Activated CD4-positive, alpha-beta T cell treated with anti-CD3 and anti-CD28 coated beads for 36 hours (primary cell): ENCODE measurements at regions not wholly inside any gene's neighbourhood (a gene's known extent, or its start where the extent isn't known, plus 50 kb on each side); places are given as distances from the start of the nearest gene placed in this dataset.

ENCODE experiments used
- ATAC-seq: fragments of 200-7000 bp; cut with Tn5 transposase; one replicate; pipeline ENCODE4 v1.10.0; 2021; ENCODE audit warnings: mild to moderate bottlenecking, moderate library complexity
- CTCF ChIA-PET: fragments of 350-600 bp; sonication (Branson Sonifier 250); formaldehyde crosslinking; loops from one replicate; lab custom pipeline; 2021; ENCODE audit warnings: antibody characterized with exemption; lab: Charles Lee
- POLR2A ChIA-PET: fragments of 350-600 bp; sonication (Branson Sonifier 250); formaldehyde crosslinking; loops from one replicate; lab custom pipeline; 2021; ENCODE audit warnings: antibody characterized with exemption, inconsistent platforms; lab: Charles Lee
- DNase-seq: peaks from one replicate; pipeline ENCODE4 v3.0.0-alpha.2; 2020
- H3K27ac Mint-ChIP-seq: one replicate; pipeline ENCODE4 v1.8.0; 2021; ENCODE audit warnings: mixed read lengths
- H3K27me3 Mint-ChIP-seq: one replicate; pipeline ENCODE4 v1.8.0; 2021; ENCODE audit warnings: mixed read lengths
- H3K36me3 Mint-ChIP-seq: one replicate; pipeline ENCODE4 v1.8.0; 2021; ENCODE audit warnings: low read depth, mixed read lengths
- H3K4me1 Mint-ChIP-seq: one replicate; pipeline ENCODE4 v1.8.0; 2021; ENCODE audit warnings: mixed read lengths
- H3K4me3 Mint-ChIP-seq: one replicate; pipeline ENCODE4 v1.8.0; 2021; ENCODE audit warnings: mild to moderate bottlenecking, moderate library complexity, mixed read lengths
- H3K9me3 Mint-ChIP-seq: one replicate; pipeline ENCODE4 v1.8.0; 2021; ENCODE audit warnings: low read depth, mixed read lengths
- intact Hi-C, 2 experiments: fragments of 100-400 bp; cut with DNase I in 1 of 2; cut with micrococcal nuclease in 1 of 2; formaldehyde crosslinking; loops; one replicate each; pipeline versions ENCODE4 v1.14.2 to v1.15.1; 2022 to 2024; cut with DNase I, micrococcal nuclease

GRCh38 chr15:96079882-96080281 is 250.6 kb upstream of the NR2F2 start:
- ATAC-seq (no peak), DNase-seq (no peak)
- ChIA-PET CTCF (no interaction called here), POLR2A (no interaction called here)
- intact Hi-C loops: no loop called here
- Mint-ChIP-seq H3K36me3 (no peaks in the 10 kb centered on the region), H3K27me3 (no peaks in the 10 kb centered on the region), H3K27ac (no peak overlapping the region), H3K9me3 (no peaks in the 10 kb centered on the region), H3K4me3 (no peak overlapping the region), H3K4me1 (no peaks in the 10 kb centered on the region)

- ATAC-seq: no peak
- Mint-ChIP-seq H3K27ac (no peak overlapping the region), H3K9me3 (peaks cover 2% of the 10 kb centered on the region), H3K4me1 (no peaks in the 10 kb centered on the region), H3K27me3 (peaks cover 6% of the 10 kb centered on the region), H3K4me3 (no peak overlapping the region), H3K36me3 (no peaks in the 10 kb centered on the region)
- intact Hi-C loops: no loop called here
- ChIA-PET POLR2A (no interaction called here), CTCF (no interaction called here)
- no peak for DNase-seq
Observed at GRCh38 chr15:96086164-96086563, 244.3 kb upstream of the NR2F2 start.

- no peak for ATAC-seq
- intact Hi-C loops: no loop called here
- H3K27me3 Mint-ChIP-seq: peaks cover 6% of the 10 kb centered on the region
Observed at GRCh38 chr15:96087180-96087884, 243.2 kb upstream of the NR2F2 start.

GRCh38 chr15:96088650-96089049 is 241.8 kb upstream of the NR2F2 start:
- no peak overlapping the region for H3K27ac Mint-ChIP-seq
- no peak overlapping the region for H3K4me3 Mint-ChIP-seq
- peaks cover 6% of the 10 kb centered on the region for H3K27me3 Mint-ChIP-seq
- ChIA-PET POLR2A (no interaction called here), CTCF (no interaction called here)
- no peaks in the 10 kb centered on the region for H3K4me1 Mint-ChIP-seq
- DNase-seq: no peak
- H3K9me3 Mint-ChIP-seq: peaks cover 2% of the 10 kb centered on the region
- no peaks in the 10 kb centered on the region for H3K36me3 Mint-ChIP-seq
- no peak for ATAC-seq
- intact Hi-C loops: no loop called here

More at GRCh38 chr15:96087180-96087884, 243.2 kb upstream of the NR2F2 start:
- ChIA-PET POLR2A (no interaction called here), CTCF (no interaction called here)
- Mint-ChIP-seq H3K27ac (no peak overlapping the region), H3K36me3 (no peaks in the 10 kb centered on the region), H3K4me1 (no peaks in the 10 kb centered on the region), H3K9me3 (peaks cover 2% of the 10 kb centered on the region), H3K4me3 (no peak overlapping the region)
- DNase-seq: no peak

- H3K27me3 Mint-ChIP-seq: peaks cover 6% of the 10 kb centered on the region
- intact Hi-C loops: no loop called here
- DNase-seq (no peak), ATAC-seq (no peak)
- peaks cover 2% of the 10 kb centered on the region for H3K9me3 Mint-ChIP-seq
- H3K4me3 Mint-ChIP-seq: no peak overlapping the region
- ChIA-PET CTCF (no interaction called here), POLR2A (interaction anchor here (0.6 kb wide), 1 partner anchor 22 kb away, joined by 3 read pairs; no protein-coding TSS in a partner anchor)
- no peaks in the 10 kb centered on the region for H3K36me3 Mint-ChIP-seq
- no peaks in the 10 kb centered on the region for H3K4me1 Mint-ChIP-seq
- no peak overlapping the region for H3K27ac Mint-ChIP-seq
Observed at GRCh38 chr15:96089405-96090058, 241.0 kb upstream of the NR2F2 start.

GRCh38 chr15:96092186-96092585 is 238.3 kb upstream of the NR2F2 start:
- H3K4me1 Mint-ChIP-seq: no peaks in the 10 kb centered on the region
- CTCF ChIA-PET: no interaction called here
- H3K27ac Mint-ChIP-seq: no peak overlapping the region
- POLR2A ChIA-PET: interaction anchor here (0.6 kb wide), 1 partner anchor 256 kb away, joined by 3 read pairs; no protein-coding TSS in a partner anchor
- no peak overlapping the region for H3K4me3 Mint-ChIP-seq
- no peak for ATAC-seq
- no peak for DNase-seq
- intact Hi-C loops: no loop called here
- H3K36me3 Mint-ChIP-seq: no peaks in the 10 kb centered on the region
- H3K9me3 Mint-ChIP-seq: peaks cover 2% of the 10 kb centered on the region
- H3K27me3 Mint-ChIP-seq: peaks cover 4% of the 10 kb centered on the region

- Mint-ChIP-seq H3K36me3 (no peaks in the 10 kb centered on the region), H3K4me3 (no peak overlapping the region), H3K27me3 (peaks cover 2% of the 10 kb centered on the region), H3K4me1 (no peaks in the 10 kb centered on the region), H3K27ac (no peak overlapping the region), H3K9me3 (peaks cover 2% of the 10 kb centered on the region)
- intact Hi-C loops: no loop called here
- ATAC-seq (no peak), DNase-seq (no peak)
- CTCF ChIA-PET: no interaction called here
- POLR2A ChIA-PET: no interaction called here
Observed at GRCh38 chr15:96093063-96093462, 237.4 kb upstream of the NR2F2 start.

GRCh38 chr15:96097661-96098060 is 232.8 kb upstream of the NR2F2 start:
- Mint-ChIP-seq H3K36me3 (no peaks in the 10 kb centered on the region), H3K4me3 (no peak overlapping the region), H3K27me3 (no peaks in the 10 kb centered on the region), H3K9me3 (peaks cover under 1% of the 10 kb centered on the region), H3K27ac (no peak overlapping the region), H3K4me1 (no peaks in the 10 kb centered on the region)
- intact Hi-C loops: no loop called here
- ATAC-seq: no peak
- POLR2A ChIA-PET: no interaction called here
- CTCF ChIA-PET: interaction anchor here (0.6 kb wide), 1 partner anchor 563 kb away, joined by 3 read pairs; no protein-coding TSS in a partner anchor
- no peak for DNase-seq

GRCh38 chr15:96102631-96103030 is 227.9 kb upstream of the NR2F2 start:
- peaks cover 2% of the 10 kb centered on the region for H3K27me3 Mint-ChIP-seq
- CTCF ChIA-PET: no interaction called here
- ATAC-seq (no peak), DNase-seq (no peak)
- POLR2A ChIA-PET: no interaction called here
- H3K36me3 Mint-ChIP-seq: no peaks in the 10 kb centered on the region
- H3K4me3 Mint-ChIP-seq: no peak overlapping the region
- no peak overlapping the region for H3K27ac Mint-ChIP-seq
- intact Hi-C loops: no loop called here
- peaks cover 5% of the 10 kb centered on the region for H3K9me3 Mint-ChIP-seq
- H3K4me1 Mint-ChIP-seq: no peaks in the 10 kb centered on the region

- ATAC-seq (no peak), DNase-seq (no peak)
- H3K36me3 Mint-ChIP-seq: no peaks in the 10 kb centered on the region
- peaks cover 5% of the 10 kb centered on the region for H3K9me3 Mint-ChIP-seq
- ChIA-PET CTCF (interaction anchor here (0.6 kb wide), 1 partner anchor 97 kb away, joined by 3 read pairs; no protein-coding TSS in a partner anchor), POLR2A (interaction anchor here (0.7 kb wide), 1 partner anchor 109 kb away, joined by 3 read pairs; no protein-coding TSS in a partner anchor)
- no peak overlapping the region for H3K4me3 Mint-ChIP-seq
- intact Hi-C loops: no loop called here
- peaks cover 2% of the 10 kb centered on the region for H3K27me3 Mint-ChIP-seq
- H3K27ac Mint-ChIP-seq: no peak overlapping the region
- no peaks in the 10 kb centered on the region for H3K4me1 Mint-ChIP-seq
Observed at GRCh38 chr15:96106181-96106580, 224.3 kb upstream of the NR2F2 start.

- H3K4me3 Mint-ChIP-seq: no peak overlapping the region
- ATAC-seq (no peak), DNase-seq (no peak)
- POLR2A ChIA-PET: interaction anchor here (0.7 kb wide), 1 partner anchor 109 kb away, joined by 3 read pairs; no protein-coding TSS in a partner anchor
- H3K9me3 Mint-ChIP-seq: peaks cover 5% of the 10 kb centered on the region
- H3K4me1 Mint-ChIP-seq: no peaks in the 10 kb centered on the region
- H3K36me3 Mint-ChIP-seq: no peaks in the 10 kb centered on the region
- CTCF ChIA-PET: no interaction called here
- no peak overlapping the region for H3K27ac Mint-ChIP-seq
- peaks cover 2% of the 10 kb centered on the region for H3K27me3 Mint-ChIP-seq
- intact Hi-C loops: no loop called here
Observed at GRCh38 chr15:96106628-96107027, 223.9 kb upstream of the NR2F2 start.

GRCh38 chr15:96107916-96108315 is 222.6 kb upstream of the NR2F2 start:
- Mint-ChIP-seq H3K36me3 (no peaks in the 10 kb centered on the region), H3K4me3 (no peak overlapping the region), H3K27ac (no peak overlapping the region), H3K9me3 (peaks cover 2% of the 10 kb centered on the region), H3K4me1 (no peaks in the 10 kb centered on the region), H3K27me3 (peaks cover 2% of the 10 kb centered on the region)
- POLR2A ChIA-PET: no interaction called here
- intact Hi-C loops: no loop called here
- ATAC-seq (no peak), DNase-seq (no peak)
- CTCF ChIA-PET: no interaction called here
